ENCODE measurements at regions not wholly inside any gene's neighbourhood (a gene's known extent, or its start where the extent isn't known, plus 50 kb on each side); places are given as distances from the start of the nearest gene placed in this dataset.
"Not testable (repeated sequence)": the region's sequence is repeated elsewhere in the genome, so short reads cannot be mapped to it uniquely, and the experiment has no call there.

- no peak for DNase-seq (ENCODE audit: low read depth)
These were observed 144.3 kb upstream of the SULF2 start for GRCh38 chr20:47929368-47930115.

GRCh38 chr20:47927944-47928343 is 142.7 kb upstream of the SULF2 start:
- DNase-seq (ENCODE audit: low read depth), result no peak

- DNase-seq (ENCODE audit: low read depth), result no peak
These were observed 142.1 kb upstream of the SULF2 start for GRCh38 chr20:47927385-47927851.

- DNase-seq (ENCODE audit: low read depth), result no peak
These were observed 141.4 kb upstream of the SULF2 start for GRCh38 chr20:47926731-47927130.

- DNase-seq (ENCODE audit: low read depth), result no peak
These were observed 140.3 kb upstream of the SULF2 start for GRCh38 chr20:47925593-47925992.

GRCh38 chr20:47922269-47922668 is 137.0 kb upstream of the SULF2 start:
- no peak for DNase-seq (ENCODE audit: low read depth)

- DNase-seq (ENCODE audit: low read depth), result not testable (repeated sequence)
These were observed 136.5 kb upstream of the SULF2 start for GRCh38 chr20:47921829-47922228.

GRCh38 chr20:47921408-47921807 is 136.1 kb upstream of the SULF2 start:
- no peak for DNase-seq (ENCODE audit: low read depth)

GRCh38 chr20:47917549-47918070 is 132.3 kb upstream of the SULF2 start:
- DNase-seq (ENCODE audit: low read depth), result no peak

GRCh38 chr20:47915495-47915894 is 130.2 kb upstream of the SULF2 start:
- DNase-seq (ENCODE audit: low read depth), result no peak

GRCh38 chr20:47914792-47915191 is 129.5 kb upstream of the SULF2 start:
- no peak for DNase-seq (ENCODE audit: low read depth)

GRCh38 chr20:47912786-47913501 is 127.7 kb upstream of the SULF2 start:
- not testable (repeated sequence) for DNase-seq (ENCODE audit: low read depth)

- not testable (repeated sequence) for DNase-seq (ENCODE audit: low read depth)
These were observed 126.9 kb upstream of the SULF2 start for GRCh38 chr20:47912165-47912564.

GRCh38 chr20:47909696-47910369 is 124.6 kb upstream of the SULF2 start:
- DNase-seq (ENCODE audit: low read depth), result not testable (repeated sequence)

GRCh38 chr20:47908361-47909035 is 123.2 kb upstream of the SULF2 start:
- DNase-seq (ENCODE audit: low read depth), result not testable (repeated sequence)

- DNase-seq (ENCODE audit: low read depth), result not testable (repeated sequence)
These were observed 122.7 kb upstream of the SULF2 start for GRCh38 chr20:47907951-47908350.

- no peak for DNase-seq (ENCODE audit: low read depth)
These were observed 121.9 kb upstream of the SULF2 start for GRCh38 chr20:47907031-47907675.

GRCh38 chr20:47906348-47906660 is 121.0 kb upstream of the SULF2 start:
- no peak for DNase-seq (ENCODE audit: low read depth)

- no peak for DNase-seq (ENCODE audit: low read depth)
These were observed 120.5 kb upstream of the SULF2 start for GRCh38 chr20:47905628-47906347.

GRCh38 chr20:47903009-47903408 is 117.7 kb upstream of the SULF2 start:
- DNase-seq (ENCODE audit: low read depth), result not testable (repeated sequence)

- not testable (repeated sequence) for DNase-seq (ENCODE audit: low read depth)
These were observed 114.0 kb upstream of the SULF2 start for GRCh38 chr20:47899313-47899712.
